ENCODE measurements at regions not wholly inside any gene's neighbourhood (a gene's known extent, or its start where the extent isn't known, plus 50 kb on each side); places are given as distances from the start of the nearest gene placed in this dataset.

GRCh38 chr6:45714006-45714730 is 301.5 kb downstream of the CLIC5 start:
- TF ChIP-seq CTCF (IDR thresholded peaks at IDR 0.05) (no peak), POLR2A (IDR thresholded peaks at IDR 0.05) (no peak), POLR2AphosphoS5 (IDR thresholded peaks at IDR 0.05) (no peak), EP300 (IDR thresholded peaks at IDR 0.05) (no peak)
